Thyroid gland (tissue), 4 donors: ENCODE measurements at regions not wholly inside any gene's neighbourhood (a gene's known extent, or its start where the extent isn't known, plus 50 kb on each side); places are given as distances from the start of the nearest gene placed in this dataset.

Experiments used
- DNase-seq, 2 donors: peaks; one replicate each; pipeline ENCODE4 v3.0.0-alpha.2; 2019
- H3K27ac ChIP-seq, 3 donors: fragments of 200-600 bp; sonication (generic); 1 replicate in 2 of 3; 2 replicates in 1 of 3; pipeline ENCODE4 v1.5.1; 2016 to 2019; ENCODE audit warnings: mild to moderate bottlenecking in 1 of 3, moderate library complexity in 1 of 3
- H3K27me3 ChIP-seq: fragments of 200-600 bp; sonication (generic); one replicate; pipeline ENCODE4 v1.5.1; 2019
- H3K36me3 ChIP-seq, 2 donors: fragments of 200-600 bp; sonication (generic); one replicate each; pipeline ENCODE4 v1.5.1; 2016 to 2019
- H3K4me1 ChIP-seq, 2 donors: fragments of 200-600 bp; sonication (generic); one replicate each; pipeline ENCODE4 v1.5.1; 2017 to 2019
- H3K4me3 ChIP-seq, 3 donors: fragments of 200-600 bp; sonication (generic); replicated peaks in 1 of 3; 1 replicate in 2 of 3; 2 replicates in 1 of 3; pipeline ENCODE4 v1.5.1; 2016; ENCODE audit warnings: mild to moderate bottlenecking in 1 of 3
- H3K9me3 ChIP-seq: fragments of 200-600 bp; sonication (generic); one replicate; pipeline ENCODE4 v1.5.1; 2017
- CTCF ChIP-seq, 6 experiments: fragments of 200-600 bp in 3 of 6; fragments of 450-650 bp in 3 of 6; sonication (generic) in 3 of 6; IDR thresholded peaks; one replicate each; pipeline ENCODE4 v1.5.1; 2016 to 2019; ENCODE audit warnings: antibody characterized with exemption in 6 of 6, mild to moderate bottlenecking in 2 of 6, inconsistent platforms in 1 of 6, moderate library complexity in 1 of 6
- POLR2A ChIP-seq, 2 donors: fragments of 450-650 bp; IDR thresholded peaks; one replicate each; pipeline ENCODE4 v1.6.1; 2017; ENCODE audit warnings: antibody characterized with exemption in 2 of 2, mild to moderate bottlenecking in 2 of 2, moderate library complexity in 1 of 2
- WGBS, 2 donors: methylation state at CpG; one replicate each; pipeline ENCODE4 v1.1.5; 2017; 5-methylcytosine and 5-hydroxymethylcytosine counted together
- intact Hi-C: fragments of 100-400 bp; cut with DNase I; formaldehyde crosslinking; loops from one replicate; pipeline ENCODE4 v1.15.1; 2023

- TF ChIP-seq CTCF (IDR thresholded peaks at IDR 0.05) (no peak), POLR2A (IDR thresholded peaks at IDR 0.05) (no peak)
- Histone ChIP-seq H3K4me1 (no peaks in the 10 kb centered on the region), H3K4me3 (no peak overlapping the region), H3K27ac (no peak overlapping the region), H3K9me3 (no peaks in the 10 kb centered on the region), H3K36me3 (no peaks in the 10 kb centered on the region), H3K27me3 (no peaks in the 10 kb centered on the region)
- WGBS, 2 donors, result 61 to 66% methylated on average over 4 of the region's 4 CpGs
- no peak for DNase-seq
- intact Hi-C loops, result no loop called here
These were observed 1280.7 kb upstream of the TMPRSS15 start for GRCh38 chr21:19684328-19684727.

- H3K4me1 ChIP-seq, result no peaks in the 10 kb centered on the region
- TF ChIP-seq POLR2A (IDR thresholded peaks at IDR 0.05), result no peak
- no peak for TF ChIP-seq CTCF (IDR thresholded peaks at IDR 0.05)
- DNase-seq, result no peak
- H3K4me3 ChIP-seq, result no peak overlapping the region
- H3K9me3 ChIP-seq, result no peaks in the 10 kb centered on the region
- H3K27me3 ChIP-seq, result no peaks in the 10 kb centered on the region
- H3K36me3 ChIP-seq, result no peaks in the 10 kb centered on the region
- H3K27ac ChIP-seq, result no peak overlapping the region
- intact Hi-C loops, result no loop called here
These were observed 1288.6 kb upstream of the TMPRSS15 start for GRCh38 chr21:19692231-19692630.

- Histone ChIP-seq H3K27ac (no peak overlapping the region), H3K36me3 (no peaks in the 10 kb centered on the region), H3K4me3 (no peak overlapping the region), H3K4me1 (no peaks in the 10 kb centered on the region), H3K9me3 (no peaks in the 10 kb centered on the region), H3K27me3 (no peaks in the 10 kb centered on the region)
- DNase-seq, result no peak
- 30 to 91% methylated on average over 1 of the region's 1 CpG for WGBS, 2 donors
- TF ChIP-seq POLR2A (IDR thresholded peaks at IDR 0.05), result no peak
- TF ChIP-seq CTCF (IDR thresholded peaks at IDR 0.05), result no peak
- intact Hi-C loops, result no loop called here
These were observed 1292.2 kb upstream of the TMPRSS15 start for GRCh38 chr21:19695796-19696195.

DNA sequence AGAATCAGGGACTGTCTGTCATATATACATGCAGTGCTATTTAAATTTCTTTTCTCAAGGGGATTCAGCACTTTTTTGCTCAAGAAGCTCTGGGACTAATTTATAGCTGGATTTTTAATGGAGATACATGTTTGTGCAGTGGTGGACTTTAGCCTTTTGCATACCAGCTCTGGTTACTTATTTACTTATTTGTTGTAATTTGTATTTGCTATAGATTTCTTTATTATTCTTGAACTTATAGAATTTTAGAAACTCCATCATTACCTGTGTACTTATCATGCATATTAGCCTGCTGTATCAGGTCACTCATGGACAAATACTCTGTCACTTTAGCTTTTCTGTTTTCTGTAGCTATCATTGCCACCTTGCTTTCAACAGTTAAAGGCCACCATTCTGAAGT lies 1296.9 kb upstream of the TMPRSS15 start:
- intact Hi-C loops, result no loop called here
- no peaks in the 10 kb centered on the region for H3K9me3 ChIP-seq
- H3K27me3 ChIP-seq, result no peaks in the 10 kb centered on the region
- TF ChIP-seq CTCF (IDR thresholded peaks at IDR 0.05) (no peak), POLR2A (IDR thresholded peaks at IDR 0.05) (no peak)
- DNase-seq, result no peak
- H3K36me3 ChIP-seq, result no peaks in the 10 kb centered on the region
- H3K4me1 ChIP-seq, result no peaks in the 10 kb centered on the region
- no peak overlapping the region for H3K4me3 ChIP-seq
- no peak overlapping the region for H3K27ac ChIP-seq

GRCh38 chr21:19702726-19703125 lies 1295.5 kb upstream of the NCAM2 start:
- H3K27ac ChIP-seq, result no peak overlapping the region
- H3K4me3 ChIP-seq, result no peak overlapping the region
- intact Hi-C loops, result no loop called here
- H3K27me3 ChIP-seq, result no peaks in the 10 kb centered on the region
- H3K36me3 ChIP-seq, result no peaks in the 10 kb centered on the region
- H3K4me1 ChIP-seq, result no peaks in the 10 kb centered on the region
- no peak for DNase-seq
- no peaks in the 10 kb centered on the region for H3K9me3 ChIP-seq
- TF ChIP-seq CTCF (IDR thresholded peaks at IDR 0.05), result no peak
- no peak for TF ChIP-seq POLR2A (IDR thresholded peaks at IDR 0.05)
- 0 to 74% methylated on average over 1 of the region's 1 CpG for WGBS, 2 donors
